CD4-positive, alpha-beta T cell treated with Interleukin-15 for 1 hour (primary cell): ENCODE measurements at regions not wholly inside any gene's neighbourhood (a gene's known extent, or its start where the extent isn't known, plus 50 kb on each side); places are given as distances from the start of the nearest gene placed in this dataset.
A peak's percentile ranks its signal among the peaks of the same experiment; 100 is the strongest.
"Not testable (repeated sequence)": the region's sequence is repeated elsewhere in the genome, so short reads cannot be mapped to it uniquely, and the experiment has no call there.

ENCODE experiments used
- DNase-seq: peaks from one replicate; pipeline ENCODE4 v3.0.0-alpha.2; 2020

GRCh38 chr14:48690349-48690748, 895.8 kb downstream of the RPS29 start:
- no peak for DNase-seq

GRCh38 chr14:48686650-48687049, 899.5 kb downstream of the RPS29 start:
- no peak for DNase-seq

GRCh38 chr14:48672506-48672905, 913.7 kb downstream of the RPS29 start:
- no peak for DNase-seq

- DNase-seq = peak; percentile 18
These were observed 915.2 kb downstream of the RPS29 start for GRCh38 chr14:48670939-48671338.

GRCh38 chr14:48665077-48665784, 920.9 kb downstream of the RPS29 start:
- no peak for DNase-seq

GRCh38 chr14:48643241-48643640, 942.9 kb downstream of the RPS29 start:
- no peak for DNase-seq

GRCh38 chr14:48628870-48629269, 953.5 kb upstream of the MDGA2 start:
- no peak for DNase-seq

GRCh38 chr14:48622980-48623379, 947.6 kb upstream of the MDGA2 start:
- DNase-seq = no peak

- no peak for DNase-seq
These were observed 942.7 kb upstream of the MDGA2 start for GRCh38 chr14:48618057-48618456.

GRCh38 chr14:48616931-48617330, 941.5 kb upstream of the MDGA2 start:
- no peak for DNase-seq

GRCh38 chr14:48615618-48616017, 940.2 kb upstream of the MDGA2 start:
- no peak for DNase-seq

GRCh38 chr14:48614003-48614402, 938.6 kb upstream of the MDGA2 start:
- DNase-seq = no peak

GRCh38 chr14:48606960-48607359, 931.6 kb upstream of the MDGA2 start:
- not testable (repeated sequence) for DNase-seq

- DNase-seq = no peak
These were observed 923.1 kb upstream of the MDGA2 start for GRCh38 chr14:48598458-48598857.

- no peak for DNase-seq
These were observed 910.7 kb upstream of the MDGA2 start for GRCh38 chr14:48586099-48586498.

- no peak for DNase-seq
These were observed 908.6 kb upstream of the MDGA2 start for GRCh38 chr14:48584031-48584430.

- DNase-seq = no peak
These were observed 907.5 kb upstream of the MDGA2 start for GRCh38 chr14:48582938-48583337.

GRCh38 chr14:48580692-48581091, 905.3 kb upstream of the MDGA2 start:
- DNase-seq = no peak

GRCh38 chr14:48575772-48576171, 900.4 kb upstream of the MDGA2 start:
- DNase-seq = no peak

GRCh38 chr14:48568688-48569087, 893.3 kb upstream of the MDGA2 start:
- no peak for DNase-seq

GRCh38 chr14:48568252-48568651, 892.8 kb upstream of the MDGA2 start:
- DNase-seq = no peak

GRCh38 chr14:48563489-48563888, 888.1 kb upstream of the MDGA2 start:
- no peak for DNase-seq

GRCh38 chr14:48561438-48561837, 886.0 kb upstream of the MDGA2 start:
- not testable (repeated sequence) for DNase-seq

GRCh38 chr14:48560421-48560820, 885.0 kb upstream of the MDGA2 start:
- DNase-seq = no peak

GRCh38 chr14:48553443-48553842, 878.0 kb upstream of the MDGA2 start:
- DNase-seq = no peak
